Prostate gland (tissue), 2 donors: ENCODE measurements at regions not wholly inside any gene's neighbourhood (a gene's known extent, or its start where the extent isn't known, plus 50 kb on each side); places are given as distances from the start of the nearest gene placed in this dataset.

Experiments used
- POLR2A ChIP-seq: fragments of 450-650 bp; IDR thresholded peaks from one replicate; pipeline ENCODE4 v1.6.1; 2016; ENCODE audit warnings: antibody characterized with exemption, mild to moderate bottlenecking
- POLR2AphosphoS5 ChIP-seq: sonication (generic); formaldehyde crosslinking; IDR thresholded peaks from one replicate; pipeline ENCODE4 v1.6.1; 2017; ENCODE audit warnings: antibody characterized with exemption
- TF ChIP-seq, protein P1 (sequence below), 4 experiments: fragments of 200-600 bp in 2 of 4; fragments of 450-650 bp in 2 of 4; sonication (generic) in 2 of 4; IDR thresholded peaks; 1 replicate in 3 of 4; 2 replicates in 1 of 4; pipeline ENCODE4 v1.5.1; 2016 to 2019; ENCODE audit warnings: antibody characterized with exemption in 4 of 4, mild to moderate bottlenecking in 2 of 4, moderate library complexity in 2 of 4

DNA sequence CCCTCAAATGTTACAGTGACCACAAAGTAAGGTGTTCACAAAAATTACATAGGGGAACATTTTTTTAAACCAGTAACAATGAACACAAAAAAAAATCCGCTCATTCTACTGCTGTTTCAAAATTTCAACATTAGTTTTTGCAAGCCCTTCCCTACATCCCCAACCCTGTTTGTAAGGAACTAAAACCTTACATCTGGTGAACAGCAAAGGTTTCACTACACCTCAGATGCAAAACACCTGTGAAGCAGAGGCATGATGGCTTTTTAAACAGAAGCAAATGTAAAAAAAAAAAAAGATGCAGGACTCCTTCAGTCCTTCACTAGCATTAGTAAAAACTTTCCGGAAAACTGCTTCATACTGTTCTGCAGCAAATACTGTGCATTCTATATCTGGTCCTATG, 50.0 kb upstream of the API5 start:
- TF ChIP-seq POLR2A (no peak), POLR2AphosphoS5 (no peak)
- TF ChIP-seq, protein P1, sequence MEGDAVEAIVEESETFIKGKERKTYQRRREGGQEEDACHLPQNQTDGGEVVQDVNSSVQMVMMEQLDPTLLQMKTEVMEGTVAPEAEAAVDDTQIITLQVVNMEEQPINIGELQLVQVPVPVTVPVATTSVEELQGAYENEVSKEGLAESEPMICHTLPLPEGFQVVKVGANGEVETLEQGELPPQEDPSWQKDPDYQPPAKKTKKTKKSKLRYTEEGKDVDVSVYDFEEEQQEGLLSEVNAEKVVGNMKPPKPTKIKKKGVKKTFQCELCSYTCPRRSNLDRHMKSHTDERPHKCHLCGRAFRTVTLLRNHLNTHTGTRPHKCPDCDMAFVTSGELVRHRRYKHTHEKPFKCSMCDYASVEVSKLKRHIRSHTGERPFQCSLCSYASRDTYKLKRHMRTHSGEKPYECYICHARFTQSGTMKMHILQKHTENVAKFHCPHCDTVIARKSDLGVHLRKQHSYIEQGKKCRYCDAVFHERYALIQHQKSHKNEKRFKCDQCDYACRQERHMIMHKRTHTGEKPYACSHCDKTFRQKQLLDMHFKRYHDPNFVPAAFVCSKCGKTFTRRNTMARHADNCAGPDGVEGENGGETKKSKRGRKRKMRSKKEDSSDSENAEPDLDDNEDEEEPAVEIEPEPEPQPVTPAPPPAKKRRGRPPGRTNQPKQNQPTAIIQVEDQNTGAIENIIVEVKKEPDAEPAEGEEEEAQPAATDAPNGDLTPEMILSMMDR (IDR thresholded peaks at IDR 0.05): no peak
